Testis (tissue), 2 donors: ENCODE measurements at regions not wholly inside any gene's neighbourhood (a gene's known extent, or its start where the extent isn't known, plus 50 kb on each side); places are given as distances from the start of the nearest gene placed in this dataset.

ENCODE experiments used
- POLR2A ChIP-seq: fragments of 450-650 bp; IDR thresholded peaks from one replicate; pipeline ENCODE4 v1.6.1; 2017; ENCODE audit warnings: antibody characterized with exemption, mild to moderate bottlenecking, moderate library complexity
- TF ChIP-seq, protein P1 (sequence below), 3 experiments: fragments of 450-650 bp in 2 of 3; fragments of 200-600 bp in 1 of 3; sonication (generic) in 1 of 3; IDR thresholded peaks; one replicate each; pipeline ENCODE4 v1.5.1; 2016 to 2019; ENCODE audit warnings: antibody characterized with exemption in 3 of 3, mild to moderate bottlenecking in 2 of 3, moderate library complexity in 1 of 3

DNA sequence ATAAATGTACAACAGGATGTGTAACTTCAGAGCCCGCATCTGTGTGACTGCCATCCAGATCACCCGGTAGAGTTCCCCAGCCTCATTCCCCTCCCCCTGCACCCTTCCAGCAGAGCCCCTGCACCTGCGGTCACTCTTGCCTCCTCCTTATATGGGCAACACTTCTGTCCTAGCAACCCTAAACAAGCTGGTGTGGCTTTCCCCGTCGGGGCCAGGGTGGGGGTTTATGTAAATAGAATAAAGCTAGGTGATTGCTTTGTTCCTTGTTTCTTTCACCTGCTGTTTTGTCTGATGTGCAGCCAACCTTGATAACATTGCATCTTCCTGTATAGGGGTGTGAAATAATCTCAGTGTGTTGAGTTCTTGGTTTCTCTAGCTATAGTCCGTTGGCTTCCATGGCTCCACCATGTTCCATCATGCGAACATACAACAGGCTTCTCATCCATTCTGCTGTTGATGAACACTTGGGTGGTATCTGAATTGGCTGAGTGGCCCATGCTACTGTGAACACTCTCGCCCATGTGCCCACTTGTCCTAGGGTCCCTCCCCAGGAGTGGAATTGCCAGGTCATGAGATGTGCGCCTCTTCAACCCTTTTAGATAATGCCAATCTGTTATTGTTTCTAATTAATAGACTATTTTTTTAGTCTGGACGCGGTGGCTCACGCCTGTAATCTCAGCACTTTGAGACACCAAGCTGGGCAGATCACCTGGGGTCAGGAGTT lies 102.2 kb downstream of the KIF26A start:
- TF ChIP-seq, protein P1, sequence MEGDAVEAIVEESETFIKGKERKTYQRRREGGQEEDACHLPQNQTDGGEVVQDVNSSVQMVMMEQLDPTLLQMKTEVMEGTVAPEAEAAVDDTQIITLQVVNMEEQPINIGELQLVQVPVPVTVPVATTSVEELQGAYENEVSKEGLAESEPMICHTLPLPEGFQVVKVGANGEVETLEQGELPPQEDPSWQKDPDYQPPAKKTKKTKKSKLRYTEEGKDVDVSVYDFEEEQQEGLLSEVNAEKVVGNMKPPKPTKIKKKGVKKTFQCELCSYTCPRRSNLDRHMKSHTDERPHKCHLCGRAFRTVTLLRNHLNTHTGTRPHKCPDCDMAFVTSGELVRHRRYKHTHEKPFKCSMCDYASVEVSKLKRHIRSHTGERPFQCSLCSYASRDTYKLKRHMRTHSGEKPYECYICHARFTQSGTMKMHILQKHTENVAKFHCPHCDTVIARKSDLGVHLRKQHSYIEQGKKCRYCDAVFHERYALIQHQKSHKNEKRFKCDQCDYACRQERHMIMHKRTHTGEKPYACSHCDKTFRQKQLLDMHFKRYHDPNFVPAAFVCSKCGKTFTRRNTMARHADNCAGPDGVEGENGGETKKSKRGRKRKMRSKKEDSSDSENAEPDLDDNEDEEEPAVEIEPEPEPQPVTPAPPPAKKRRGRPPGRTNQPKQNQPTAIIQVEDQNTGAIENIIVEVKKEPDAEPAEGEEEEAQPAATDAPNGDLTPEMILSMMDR (IDR thresholded peaks at IDR 0.05): no peak
- TF ChIP-seq POLR2A: no peak
